ENCODE measurements at regions not wholly inside any gene's neighbourhood (a gene's known extent, or its start where the extent isn't known, plus 50 kb on each side); places are given as distances from the start of the nearest gene placed in this dataset.

- TF ChIP-seq CTCF (IDR thresholded peaks at IDR 0.05; ENCODE audit: borderline replicate concordance, extremely low read depth, low read length, poor library complexity, severe bottlenecking) (no peak), EZH2 (IDR thresholded peaks at IDR 0.05; ENCODE audit: borderline replicate concordance, low read depth, low read length, severe bottlenecking) (no peak)
Observed at GRCh38 chr12:58095002-58095401, 153.6 kb downstream of the ATP23 start.
